H1 (cell line): ENCODE measurements at regions not wholly inside any gene's neighbourhood (a gene's known extent, or its start where the extent isn't known, plus 50 kb on each side); places are given as distances from the start of the nearest gene placed in this dataset.

Source experiments
- CTCF ChIA-PET: fragments of 300-600 bp; sonication (Branson Sonifier 250); formaldehyde crosslinking; loops from one replicate; lab custom pipeline; 2021; ENCODE audit not compliant: partially characterized antibody; lab: Charles Lee
- POLR2A ChIA-PET: fragments of 300-600 bp; sonication (Branson Sonifier 250); formaldehyde crosslinking; loops from one replicate; lab custom pipeline; 2021; ENCODE audit warnings: inconsistent platforms; ENCODE audit not compliant: partially characterized antibody; lab: Charles Lee
- DNase-seq, 2 experiments: peaks; one replicate each; pipeline versions ENCODE4 v3.0.0 to v3.0.0-alpha.2; 2010 to 2022; ENCODE audit warnings: low spot score in 2 of 2, low read depth in 1 of 2, mixed read lengths in 1 of 2
- FAIRE-seq: peaks from 2 replicates; lab custom pipeline; 2011; peaks lifted over from hg19 to GRCh38; lab: Jason Lieb, UNC
- H2AFZ ChIP-seq: 2 replicates; pipeline ENCODE4 v1.8.1; 2012; ENCODE audit warnings: low read length, inconsistent platforms
- H2AK5ac ChIP-seq: 2 replicates; pipeline ENCODE4 v1.6.1; 2013; ENCODE audit warnings: low read depth, low read length
- H2BK120ac ChIP-seq: replicated peaks from 2 replicates; pipeline ENCODE3; 2013; ENCODE audit warnings: low read depth, low read length, inconsistent platforms
- H2BK12ac ChIP-seq: 2 replicates; pipeline ENCODE4 v1.6.1; 2013; ENCODE audit warnings: low read depth, low read length
- H2BK15ac ChIP-seq: 2 replicates; pipeline ENCODE4 v1.6.1; 2013; ENCODE audit warnings: low read length
- H2BK20ac ChIP-seq: 2 replicates; pipeline ENCODE4 v1.6.1; 2013; ENCODE audit warnings: low read length
- H2BK5ac ChIP-seq: 2 replicates; pipeline ENCODE4 v1.6.1; 2013; ENCODE audit warnings: low read depth, low read length
- H3K14ac ChIP-seq: 2 replicates; pipeline ENCODE4 v1.6.1; 2013; ENCODE audit warnings: inconsistent platforms; ENCODE audit not compliant: insufficient read length
- H3K18ac ChIP-seq: 2 replicates; pipeline ENCODE4 v1.6.1; 2013; ENCODE audit warnings: low read length; ENCODE audit errors: extremely low read depth
- H3K23ac ChIP-seq: 2 replicates; pipeline ENCODE4 v1.6.1; 2013; ENCODE audit warnings: inconsistent platforms; ENCODE audit not compliant: insufficient read length
- H3K23me2 ChIP-seq: 2 replicates; pipeline ENCODE4 v1.6.1; 2013; ENCODE audit warnings: low read depth, low read length
- H3K27ac ChIP-seq: 2 replicates; pipeline ENCODE4 v1.6.1; 2011; ENCODE audit warnings: low read depth, low read length, inconsistent platforms
- H3K27me3 ChIP-seq, 4 experiments: replicated peaks in 1 of 4; 1 replicate in 1 of 4; 2 replicates in 3 of 4; pipeline versions ENCODE4 v1.6.1 to v1.8.1; 2011 to 2013; ENCODE audit warnings: low read length in 3 of 4, mild to moderate bottlenecking in 3 of 4, inconsistent platforms in 2 of 4, mixed read lengths in 2 of 4, moderate library complexity in 1 of 4; ENCODE audit not compliant: control insufficient read depth in 3 of 4, insufficient read depth in 3 of 4; ENCODE audit errors: extremely low read depth in 1 of 4
- H3K36me3 ChIP-seq, 4 experiments: 2 replicates each; pipeline versions ENCODE4 v1.6.1 to v1.8.1; 2011 to 2013; ENCODE audit warnings: mild to moderate bottlenecking in 4 of 4, low read length in 3 of 4, moderate library complexity in 2 of 4, control low read depth in 1 of 4, inconsistent platforms in 1 of 4; ENCODE audit not compliant: insufficient read depth in 4 of 4, control insufficient read depth in 2 of 4
- H3K4ac ChIP-seq: replicated peaks from 2 replicates; pipeline ENCODE3; 2013; ENCODE audit warnings: low read length, low read depth, mixed read lengths, inconsistent platforms; ENCODE audit not compliant: insufficient read length
- H3K4me1 ChIP-seq, 4 experiments: replicated peaks in 1 of 4; 1 replicate in 1 of 4; 2 replicates in 3 of 4; pipeline versions ENCODE4 v1.6.1 to v1.8.1; 2011 to 2013; ENCODE audit warnings: low read length in 3 of 4, inconsistent platforms in 2 of 4, mixed read lengths in 1 of 4; ENCODE audit not compliant: insufficient read depth in 4 of 4, control insufficient read depth in 3 of 4
- H3K4me2 ChIP-seq, 2 experiments: 2 replicates each; pipeline versions ENCODE4 v1.6.1 to v1.8.1; 2011 to 2013; ENCODE audit warnings: low read depth in 2 of 2, low read length in 2 of 2, control low read depth in 1 of 2, inconsistent platforms in 1 of 2, mild to moderate bottlenecking in 1 of 2; ENCODE audit not compliant: insufficient read depth in 1 of 2
- H3K4me3 ChIP-seq, 4 experiments: fragments of 200-600, 300-600 bp in 1 of 4; sonication (generic), shearing (Covaris generic), sonication (Bioruptor Twin) in 1 of 4; 2 replicates each; pipeline versions ENCODE4 v1.5.1 to v1.8.1; 2011 to 2016; ENCODE audit warnings: low read length in 4 of 4, low read depth in 3 of 4, control low read depth in 2 of 4, inconsistent platforms in 2 of 4, mild to moderate bottlenecking in 2 of 4, mixed read lengths in 1 of 4, moderate library complexity in 1 of 4; ENCODE audit not compliant: insufficient read depth in 2 of 4; ENCODE audit errors: extremely low read depth in 1 of 4
- H3K56ac ChIP-seq: replicated peaks from 2 replicates; pipeline ENCODE3; 2013; ENCODE audit warnings: low read depth, mild to moderate bottlenecking, mixed read lengths, low read length, inconsistent platforms; ENCODE audit not compliant: insufficient read length
- H3K79me1 ChIP-seq: 2 replicates; pipeline ENCODE4 v1.6.1; 2013; ENCODE audit warnings: low read depth, low read length, control low read depth
- H3K79me2 ChIP-seq, 2 experiments: 2 replicates each; pipeline versions ENCODE4 v1.6.1 to v1.8.1; 2012 to 2013; ENCODE audit warnings: low read length in 2 of 2, mild to moderate bottlenecking in 2 of 2, inconsistent platforms in 1 of 2; ENCODE audit not compliant: insufficient read depth in 2 of 2, control insufficient read depth in 1 of 2
- H3K9ac ChIP-seq, 4 experiments: replicated peaks in 1 of 4; 1 replicate in 1 of 4; 2 replicates in 3 of 4; pipeline versions ENCODE4 v1.6.1 to v1.8.1; 2011 to 2013; ENCODE audit warnings: low read depth in 3 of 4, low read length in 3 of 4, control low read depth in 2 of 4, mild to moderate bottlenecking in 2 of 4, moderate library complexity in 2 of 4, inconsistent platforms in 1 of 4; ENCODE audit errors: extremely low read depth in 1 of 4
- H3K9me3 ChIP-seq, 2 experiments: 2 replicates each; pipeline versions ENCODE4 v1.6.1 to v1.8.1; 2012 to 2013; ENCODE audit warnings: mild to moderate bottlenecking in 2 of 2, moderate library complexity in 2 of 2, control low read depth in 1 of 2, inconsistent platforms in 1 of 2, low read depth in 1 of 2, low read length in 1 of 2, mixed read lengths in 1 of 2; ENCODE audit not compliant: insufficient read depth in 2 of 2
- H4K20me1 ChIP-seq, 2 experiments: replicated peaks in 1 of 2; 2 replicates each; pipeline versions ENCODE3 to v1.8.1; 2011 to 2013; ENCODE audit warnings: inconsistent platforms in 2 of 2, low read length in 2 of 2, mild to moderate bottlenecking in 1 of 2; ENCODE audit not compliant: insufficient read depth in 2 of 2, control insufficient read depth in 1 of 2
- H4K5ac ChIP-seq: 2 replicates; pipeline ENCODE4 v1.6.1; 2013; ENCODE audit warnings: low read length, low read depth, mixed read lengths, inconsistent platforms; ENCODE audit not compliant: insufficient read length
- H4K8ac ChIP-seq: 2 replicates; pipeline ENCODE4 v1.8.0; 2013; ENCODE audit warnings: mild to moderate bottlenecking, moderate library complexity, low read length, inconsistent platforms; ENCODE audit not compliant: insufficient read depth; ENCODE audit errors: extremely low read depth
- H4K91ac ChIP-seq: replicated peaks from 2 replicates; pipeline ENCODE3; 2013; ENCODE audit warnings: low read length, mixed read lengths, inconsistent platforms; ENCODE audit not compliant: insufficient read length
- CEBPB ChIP-seq: IDR thresholded peaks from 2 replicates; pipeline ENCODE4 v1.6.1; 2012; ENCODE audit warnings: low read depth, low read length
- CHD1 ChIP-seq: IDR thresholded peaks from 2 replicates; pipeline ENCODE4 v1.6.1; 2012; ENCODE audit warnings: low read depth, low read length, improper control_type of control experiment
- EP300 ChIP-seq, 2 experiments: IDR thresholded peaks; 1 replicate in 1 of 2; 2 replicates in 1 of 2; pipeline ENCODE4 v1.6.1; 2011 to 2012; ENCODE audit warnings: low read depth in 2 of 2, low read length in 2 of 2, mild to moderate bottlenecking in 2 of 2, borderline replicate concordance in 1 of 2, inconsistent platforms in 1 of 2, moderate library complexity in 1 of 2
- HDAC6 ChIP-seq: IDR thresholded peaks from one replicate; pipeline ENCODE4 v1.7.1; 2012; ENCODE audit warnings: low read depth, mild to moderate bottlenecking, inconsistent platforms, low read length, moderate library complexity
- JUND ChIP-seq: IDR thresholded peaks from 2 replicates; pipeline ENCODE4 v1.6.1; 2011; ENCODE audit warnings: mild to moderate bottlenecking, improper control_type of control experiment, low read length
- NRF1 ChIP-seq: IDR thresholded peaks from 2 replicates; pipeline ENCODE4 v1.6.1; 2011; ENCODE audit warnings: mild to moderate bottlenecking, low read depth, low read length, improper control_type of control experiment
- SP1 ChIP-seq: IDR thresholded peaks from 2 replicates; pipeline ENCODE4 v1.6.1; 2011; ENCODE audit warnings: low read depth, low read length
- SP4 ChIP-seq: IDR thresholded peaks from 2 replicates; pipeline ENCODE4 v1.6.1; 2012; ENCODE audit warnings: low read length, inconsistent platforms
- WGBS, 2 experiments: shearing (Covaris generic) in 1 of 2; methylation state at CpG; one replicate each; pipeline versions ENCODE4 v1.1.6 to v1.1.7; 2013 to 2015; ENCODE audit warnings: low lambda C conversion rate in 2 of 2, mixed read lengths in 2 of 2, inconsistent platforms in 1 of 2, low coverage in 1 of 2, missing lambda C conversion rate in 1 of 2; ENCODE audit not compliant: insufficient replicate concordance in 2 of 2, insufficient coverage in 1 of 2, insufficient read length in 1 of 2; ENCODE audit errors: extremely low coverage in 1 of 2, missing lambda C conversion rate in 1 of 2; 5-methylcytosine and 5-hydroxymethylcytosine counted together
- TF ChIP-seq, protein P1 (sequence below), 3 experiments: IDR thresholded peaks; 1 replicate in 2 of 3; 2 replicates in 1 of 3; pipeline versions ENCODE4 v1.5.1 to v1.6.1; 2011; ENCODE audit warnings: low read length in 3 of 3, mild to moderate bottlenecking in 3 of 3, inconsistent platforms in 2 of 3, low read depth in 1 of 3, moderate library complexity in 1 of 3; ENCODE audit not compliant: insufficient read depth in 1 of 3; ENCODE audit errors: control extremely low read depth in 1 of 3
- TF ChIP-seq, protein P2 (sequence below): IDR thresholded peaks from 2 replicates; pipeline ENCODE4 v1.6.1; 2012; ENCODE audit warnings: low read length, inconsistent platforms

DNA sequence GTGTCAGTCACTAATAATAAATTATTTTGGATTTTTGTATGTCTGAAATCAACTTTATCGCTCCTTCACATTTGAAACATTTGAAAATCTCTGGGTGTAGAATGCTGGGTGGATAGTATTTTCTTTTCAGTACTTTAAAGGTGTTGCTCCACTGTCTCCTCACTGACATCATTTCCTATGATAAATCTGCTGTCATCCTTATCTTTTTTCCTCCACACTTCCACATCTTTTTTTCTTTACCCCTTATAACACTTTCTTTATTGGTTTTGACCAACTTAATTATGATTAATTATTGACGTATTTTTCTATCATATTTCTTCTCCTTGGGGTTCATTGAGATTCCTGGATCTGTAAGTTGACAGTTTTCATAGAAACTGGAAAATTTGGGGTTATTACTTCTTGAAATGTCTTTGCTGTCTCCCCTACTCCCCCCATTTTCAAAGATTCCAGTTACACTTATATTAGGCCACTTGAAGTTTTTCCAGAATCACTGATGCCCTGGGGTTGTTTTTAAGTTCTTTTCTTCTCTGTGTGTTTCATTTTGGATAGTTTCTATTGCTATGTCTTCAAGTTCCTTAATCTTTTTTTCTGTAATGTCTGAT is 177.5 kb upstream of the DIO3 start:
- no peak overlapping the region for H3K4ac ChIP-seq
- H4K5ac ChIP-seq, result no peak overlapping the region
- H3K56ac ChIP-seq, result no peak overlapping the region
- no peak overlapping the region for H3K9ac ChIP-seq
- 88% methylated on average over 2 of the region's 2 CpGs; no CpG with 5 or more reads in 1 of the 2 experiments for WGBS, 2 experiments
- no peak overlapping the region for H3K14ac ChIP-seq
- CTCF ChIA-PET, result no interaction called here
- H4K91ac ChIP-seq, result no peak overlapping the region
- H3K18ac ChIP-seq, result no peak overlapping the region
- peaks cover 0 to 4% of the 10 kb centered on the region in 2 experiments; a peak in 2 of 4 replicates for H3K9me3 ChIP-seq
- no peak overlapping the region for H2AFZ ChIP-seq
- H2BK5ac ChIP-seq, result no peak overlapping the region
- H4K20me1 ChIP-seq, result no peaks in the 10 kb centered on the region
- H3K36me3 ChIP-seq, result no peaks in the 10 kb centered on the region
- H3K27ac ChIP-seq, result no peak overlapping the region
- no peaks in the 10 kb centered on the region for H3K79me1 ChIP-seq
- no peaks in the 10 kb centered on the region for H3K4me1 ChIP-seq
- FAIRE-seq (no peak), DNase-seq (no peak)
- no peak overlapping the region for H3K4me2 ChIP-seq
- no peaks in the 10 kb centered on the region for H3K79me2 ChIP-seq
- POLR2A ChIA-PET, result no interaction called here
- H4K8ac ChIP-seq, result no peak overlapping the region
- H3K23ac ChIP-seq, result no peak overlapping the region
- H3K27me3 ChIP-seq, result no peaks in the 10 kb centered on the region
- no peak overlapping the region for H2BK120ac ChIP-seq
- no peak overlapping the region for H2BK12ac ChIP-seq
- H2BK15ac ChIP-seq, result no peak overlapping the region
- H2BK20ac ChIP-seq, result no peak overlapping the region
- H2AK5ac ChIP-seq, result no peak overlapping the region
- no peaks in the 10 kb centered on the region for H3K23me2 ChIP-seq
- H3K4me3 ChIP-seq, result no peak overlapping the region
- TF ChIP-seq SP4 (no peak), HDAC6 (no peak), SP1 (no peak), CEBPB (no peak), NRF1 (no peak), EP300 (IDR thresholded peaks at IDR 0.05; ENCODE audit: borderline replicate concordance in 1 of 2, low read depth in 2 of 2, low read length in 2 of 2) (no peak), CHD1 (no peak), JUND (no peak)
- TF ChIP-seq, protein P1, sequence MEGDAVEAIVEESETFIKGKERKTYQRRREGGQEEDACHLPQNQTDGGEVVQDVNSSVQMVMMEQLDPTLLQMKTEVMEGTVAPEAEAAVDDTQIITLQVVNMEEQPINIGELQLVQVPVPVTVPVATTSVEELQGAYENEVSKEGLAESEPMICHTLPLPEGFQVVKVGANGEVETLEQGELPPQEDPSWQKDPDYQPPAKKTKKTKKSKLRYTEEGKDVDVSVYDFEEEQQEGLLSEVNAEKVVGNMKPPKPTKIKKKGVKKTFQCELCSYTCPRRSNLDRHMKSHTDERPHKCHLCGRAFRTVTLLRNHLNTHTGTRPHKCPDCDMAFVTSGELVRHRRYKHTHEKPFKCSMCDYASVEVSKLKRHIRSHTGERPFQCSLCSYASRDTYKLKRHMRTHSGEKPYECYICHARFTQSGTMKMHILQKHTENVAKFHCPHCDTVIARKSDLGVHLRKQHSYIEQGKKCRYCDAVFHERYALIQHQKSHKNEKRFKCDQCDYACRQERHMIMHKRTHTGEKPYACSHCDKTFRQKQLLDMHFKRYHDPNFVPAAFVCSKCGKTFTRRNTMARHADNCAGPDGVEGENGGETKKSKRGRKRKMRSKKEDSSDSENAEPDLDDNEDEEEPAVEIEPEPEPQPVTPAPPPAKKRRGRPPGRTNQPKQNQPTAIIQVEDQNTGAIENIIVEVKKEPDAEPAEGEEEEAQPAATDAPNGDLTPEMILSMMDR (IDR thresholded peaks at IDR 0.05; ENCODE audit: control extremely low read depth in 1 of 3, insufficient read depth in 1 of 3, low read depth in 1 of 3, low read length in 3 of 3), result no peak
- TF ChIP-seq, protein P2, sequence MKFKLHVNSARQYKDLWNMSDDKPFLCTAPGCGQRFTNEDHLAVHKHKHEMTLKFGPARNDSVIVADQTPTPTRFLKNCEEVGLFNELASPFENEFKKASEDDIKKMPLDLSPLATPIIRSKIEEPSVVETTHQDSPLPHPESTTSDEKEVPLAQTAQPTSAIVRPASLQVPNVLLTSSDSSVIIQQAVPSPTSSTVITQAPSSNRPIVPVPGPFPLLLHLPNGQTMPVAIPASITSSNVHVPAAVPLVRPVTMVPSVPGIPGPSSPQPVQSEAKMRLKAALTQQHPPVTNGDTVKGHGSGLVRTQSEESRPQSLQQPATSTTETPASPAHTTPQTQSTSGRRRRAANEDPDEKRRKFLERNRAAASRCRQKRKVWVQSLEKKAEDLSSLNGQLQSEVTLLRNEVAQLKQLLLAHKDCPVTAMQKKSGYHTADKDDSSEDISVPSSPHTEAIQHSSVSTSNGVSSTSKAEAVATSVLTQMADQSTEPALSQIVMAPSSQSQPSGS, result no peak
